Right lobe of liver (tissue), 4 donors: ENCODE measurements at regions not wholly inside any gene's neighbourhood (a gene's known extent, or its start where the extent isn't known, plus 50 kb on each side); places are given as distances from the start of the nearest gene placed in this dataset.

Experiments used
- CTCF ChIP-seq, 4 donors: fragments of 200-600 bp in 3 of 4; fragments of 450-650 bp in 1 of 4; IDR thresholded peaks; one replicate each; pipeline versions ENCODE4 v1.5.1 to v1.8.0; 2016 to 2022; ENCODE audit warnings: antibody characterized with exemption in 4 of 4, mild to moderate bottlenecking in 2 of 4
- POLR2A ChIP-seq: fragments of 450-650 bp; IDR thresholded peaks from one replicate; pipeline ENCODE4 v1.6.1; 2017; ENCODE audit warnings: antibody characterized with exemption, mild to moderate bottlenecking
- donor health status: DM: no; HTN: no; CAD: no.
- donor health status: DM: no; HTN: no; CAD: no.
- donor health status: DM: no; HTN: yes; CAD: no.

GRCh38 chr2:167729911-167730310 is 517.5 kb downstream of the STK39 start:
- TF ChIP-seq CTCF (IDR thresholded peaks at IDR 0.05) (no peak), POLR2A (no peak)
